GM21528 (cell line): ENCODE measurements at regions not wholly inside any gene's neighbourhood (a gene's known extent, or its start where the extent isn't known, plus 50 kb on each side); places are given as distances from the start of the nearest gene placed in this dataset.
"Not testable (repeated sequence)": the region's sequence is repeated elsewhere in the genome, so short reads cannot be mapped to it uniquely, and the experiment has no call there.

Experiments
- ATAC-seq: cut with Tn5 transposase; IDR thresholded peaks from one replicate; pipeline ENCODE4 v1.9.1; 2021; ENCODE audit warnings: mild to moderate bottlenecking, moderate library complexity; ENCODE audit not compliant: unreplicated experiment, low FRiP score

DNA sequence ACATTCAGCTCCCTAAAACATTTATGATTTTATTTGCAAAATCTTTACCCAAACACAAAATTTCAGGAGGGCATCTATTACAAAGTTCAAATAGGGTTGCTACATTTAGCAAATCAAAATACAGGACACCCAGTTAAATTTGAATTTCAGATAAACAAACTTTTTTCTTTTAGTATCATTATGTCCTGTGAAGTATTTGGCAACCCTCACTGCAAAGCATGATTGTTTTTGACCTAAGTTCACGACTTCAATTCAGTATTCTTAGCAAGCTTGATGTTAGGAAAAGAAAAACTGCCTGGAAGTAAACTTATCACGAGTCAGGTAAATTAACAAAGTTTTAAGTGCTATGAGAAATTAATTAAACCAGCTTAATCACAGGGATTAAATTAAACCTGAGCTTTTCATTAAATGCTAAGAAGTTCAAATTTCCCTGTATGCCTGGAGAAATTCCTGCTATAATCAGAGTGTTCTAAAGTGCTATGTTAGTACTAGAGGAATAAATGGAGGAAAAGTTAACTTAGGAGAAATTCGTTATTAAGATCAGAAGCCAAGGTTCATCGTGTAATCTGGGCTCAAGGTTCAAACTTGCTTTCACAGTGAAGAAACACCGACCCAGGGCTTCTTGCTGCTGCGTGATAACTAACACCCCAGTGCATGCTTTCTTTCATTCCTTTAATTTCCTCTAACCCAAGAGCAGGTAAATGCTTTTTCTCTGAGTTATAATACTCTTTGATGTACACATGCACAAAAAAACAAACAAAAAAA, 298.1 kb downstream of the FOXO1 start:
- ATAC-seq: no peak

DNA sequence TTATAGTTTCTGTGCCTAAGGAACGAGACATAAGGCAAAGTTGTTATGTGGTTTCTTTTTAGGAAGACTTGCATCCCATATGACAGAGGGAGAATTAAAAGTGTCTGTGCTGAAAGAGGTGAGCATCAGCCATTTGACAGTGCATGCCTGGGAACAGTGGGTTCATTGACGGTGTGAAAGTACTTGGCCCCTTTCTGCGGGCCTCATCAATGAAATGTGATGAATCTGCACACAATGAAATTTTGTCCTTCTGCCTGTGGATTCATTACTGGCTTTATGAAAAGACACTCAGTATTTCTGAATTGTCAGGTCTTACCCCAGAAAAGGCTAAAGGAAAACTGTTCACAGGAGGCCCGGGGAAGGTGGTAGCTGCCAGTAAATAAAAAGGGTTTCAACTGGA, 295.8 kb downstream of the FOXO1 start:
- no peak for ATAC-seq

DNA sequence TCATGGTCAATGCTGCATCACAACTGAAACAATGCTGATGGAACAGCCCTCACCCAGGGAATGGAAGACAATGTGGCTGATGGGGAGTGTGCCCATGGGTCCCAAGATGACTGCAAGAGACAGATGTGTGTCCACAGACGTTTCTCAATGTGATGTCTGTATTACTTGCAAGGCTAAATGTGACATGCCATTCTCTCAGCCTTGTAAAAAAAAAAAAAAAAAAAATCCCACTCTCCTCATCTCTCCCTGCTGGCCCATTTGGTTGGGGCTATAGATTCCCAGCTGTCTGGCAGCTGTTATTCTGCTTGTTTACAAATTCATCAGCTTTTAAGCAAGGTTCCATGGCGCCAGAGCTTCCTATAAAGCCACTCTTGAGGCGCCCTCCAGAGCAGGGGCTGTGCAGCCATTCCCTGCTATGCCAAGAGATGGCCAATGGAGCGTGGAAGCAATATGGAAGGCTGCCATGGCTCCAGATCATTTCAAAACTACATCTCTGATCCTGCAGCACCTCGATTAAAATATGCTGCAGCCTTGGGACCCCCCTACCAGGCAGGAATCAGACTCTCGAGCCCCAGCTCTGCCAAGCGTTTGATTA, 294.8 kb downstream of the FOXO1 start:
- no peak for ATAC-seq

DNA sequence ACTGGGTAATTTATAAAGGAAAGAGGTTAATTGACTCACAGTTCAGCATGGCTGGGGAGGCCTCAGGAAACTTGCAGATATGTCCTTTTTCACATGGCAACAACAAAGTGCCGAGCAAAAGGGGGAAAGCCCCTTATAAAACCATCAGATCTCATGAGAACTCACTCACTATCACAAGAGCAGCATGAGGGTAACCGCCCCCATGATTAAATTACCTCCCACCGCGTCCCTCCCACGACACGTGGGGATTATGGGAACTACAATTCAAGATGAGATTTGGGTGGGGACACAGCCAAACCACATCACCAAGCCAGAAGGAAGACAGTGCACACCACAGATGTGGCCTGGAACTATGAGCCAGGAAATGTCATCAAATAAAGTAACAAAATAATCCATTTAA, 292.8 kb downstream of the FOXO1 start:
- not testable (repeated sequence) for ATAC-seq

DNA sequence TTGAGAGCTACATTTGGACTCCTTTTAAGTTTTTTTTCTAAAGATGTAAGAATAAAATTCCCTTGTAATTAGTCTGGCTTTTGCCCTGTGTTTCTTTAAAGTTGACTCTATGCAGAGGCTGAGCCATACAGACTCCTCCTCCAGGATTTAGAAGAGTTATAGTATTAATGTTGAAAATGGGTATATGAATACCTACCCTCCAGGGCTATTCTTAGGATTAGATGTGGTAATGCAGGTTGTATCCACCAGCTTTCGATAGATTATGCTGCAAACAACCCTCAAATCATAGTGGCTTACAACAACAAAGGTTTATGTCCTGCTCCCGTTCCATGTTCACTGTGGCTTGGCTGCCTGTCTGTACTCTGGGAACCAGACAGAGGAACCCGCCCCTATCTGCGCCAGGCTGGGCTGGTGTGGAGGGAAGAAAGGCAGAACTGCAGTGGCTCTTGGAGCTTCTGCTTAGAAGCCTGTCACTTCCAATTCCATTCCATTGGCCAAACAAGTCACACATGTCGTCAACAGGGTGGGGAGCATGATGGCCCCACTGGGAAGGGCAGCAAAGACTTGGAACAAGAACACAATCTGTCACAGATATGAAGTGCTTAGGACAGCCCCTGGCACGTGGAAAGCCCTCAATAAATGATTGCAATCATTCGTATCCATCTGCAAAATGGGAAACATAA, 290.8 kb downstream of the FOXO1 start:
- no peak for ATAC-seq

DNA sequence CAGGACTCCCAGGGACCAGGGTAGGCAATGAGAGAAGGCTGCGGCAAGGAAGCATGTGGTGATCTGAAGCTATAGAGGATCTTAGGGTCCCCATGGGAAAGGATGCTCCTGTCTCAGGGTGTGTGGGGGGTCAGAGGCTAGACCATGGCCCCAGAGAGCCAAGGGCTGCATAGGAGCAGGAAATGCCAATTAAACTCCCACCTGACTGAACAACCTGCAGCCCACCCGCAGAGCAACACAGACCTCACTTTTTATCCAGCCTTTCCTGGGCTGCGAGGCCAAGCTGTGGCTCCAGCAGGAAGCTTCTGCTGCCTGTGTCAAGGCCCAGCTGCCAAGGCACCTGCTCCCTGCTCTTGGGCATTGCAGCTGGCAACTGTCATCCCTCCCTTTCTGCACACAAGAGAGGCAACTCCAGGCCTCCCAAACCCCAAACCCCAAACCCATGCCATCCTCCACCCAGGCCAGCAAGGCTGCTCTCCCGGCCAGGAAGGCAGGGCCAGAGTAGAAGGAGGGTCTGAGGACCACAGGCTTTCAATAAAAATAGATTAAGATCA, 290.1 kb downstream of the FOXO1 start:
- ATAC-seq: no peak

DNA sequence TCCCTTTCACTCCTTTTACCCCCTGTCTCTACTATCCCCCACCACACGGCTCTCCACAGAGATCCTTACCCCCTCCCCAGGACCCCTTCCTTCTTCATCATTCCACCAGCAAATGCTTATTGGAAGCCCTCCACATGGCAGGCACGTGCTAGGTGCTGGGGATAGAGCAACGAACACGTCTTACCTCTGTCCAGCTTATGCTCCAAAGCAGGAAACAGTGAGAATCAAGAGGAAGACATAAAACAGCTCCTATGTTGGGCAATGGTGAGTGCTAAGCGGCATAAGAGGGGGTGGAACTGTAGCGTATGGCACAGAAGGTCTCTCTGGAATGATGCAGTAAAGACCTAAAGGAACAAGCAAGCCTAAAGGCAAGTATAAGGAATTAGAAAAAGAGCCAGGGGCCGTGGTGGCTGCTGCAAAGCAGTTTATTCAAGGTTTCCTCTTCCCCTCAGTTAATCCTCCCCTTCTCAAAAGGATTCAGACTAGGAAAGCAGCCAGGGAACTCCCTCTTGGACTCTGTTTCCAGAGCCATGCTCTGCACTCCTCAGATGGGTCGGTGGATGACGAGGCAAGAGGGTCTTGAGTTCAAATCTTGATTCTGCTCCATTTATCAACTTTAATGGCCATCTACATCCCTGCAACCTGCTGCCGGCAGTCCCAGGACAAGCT, 289.4 kb downstream of the FOXO1 start:
- ATAC-seq: no peak

DNA sequence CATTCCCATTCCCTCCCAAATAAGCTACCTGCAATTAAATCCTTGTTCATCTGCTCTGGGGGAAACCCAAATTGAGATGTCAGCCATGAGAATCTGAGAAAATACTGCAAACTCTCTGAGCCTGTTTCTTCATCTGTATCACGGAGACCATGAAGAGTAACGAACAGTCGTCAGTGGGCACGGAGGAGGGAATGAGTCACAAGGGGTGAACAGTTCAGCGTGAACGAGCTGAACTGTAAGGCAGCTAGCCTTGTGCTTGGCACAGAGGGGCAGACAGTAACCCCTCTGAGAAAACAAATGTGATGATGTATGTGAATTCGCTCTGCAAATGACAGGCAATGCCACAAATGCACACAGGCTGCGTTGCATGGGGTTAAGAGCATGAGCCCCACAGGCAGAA, 288.7 kb downstream of the FOXO1 start:
- no peak for ATAC-seq

DNA sequence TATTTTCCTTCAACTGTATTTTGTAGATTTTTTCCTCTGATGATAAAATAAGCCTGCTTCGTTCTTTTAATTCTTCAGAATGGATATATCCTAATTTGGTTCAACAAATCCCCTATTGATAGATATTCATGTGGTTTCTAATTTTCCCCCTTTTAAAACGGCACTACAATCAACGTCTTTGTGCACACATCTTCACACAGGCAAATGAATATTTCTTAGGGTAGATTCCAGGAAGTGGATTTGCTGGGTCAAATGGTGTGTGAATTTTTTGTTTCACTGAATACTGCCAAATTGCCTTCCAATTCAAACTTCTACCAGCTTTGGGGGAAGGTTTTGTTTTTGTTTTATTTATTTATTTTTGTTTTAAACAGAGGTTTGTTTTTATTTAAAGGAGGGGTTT, 287.2 kb downstream of the FOXO1 start:
- no peak for ATAC-seq

DNA sequence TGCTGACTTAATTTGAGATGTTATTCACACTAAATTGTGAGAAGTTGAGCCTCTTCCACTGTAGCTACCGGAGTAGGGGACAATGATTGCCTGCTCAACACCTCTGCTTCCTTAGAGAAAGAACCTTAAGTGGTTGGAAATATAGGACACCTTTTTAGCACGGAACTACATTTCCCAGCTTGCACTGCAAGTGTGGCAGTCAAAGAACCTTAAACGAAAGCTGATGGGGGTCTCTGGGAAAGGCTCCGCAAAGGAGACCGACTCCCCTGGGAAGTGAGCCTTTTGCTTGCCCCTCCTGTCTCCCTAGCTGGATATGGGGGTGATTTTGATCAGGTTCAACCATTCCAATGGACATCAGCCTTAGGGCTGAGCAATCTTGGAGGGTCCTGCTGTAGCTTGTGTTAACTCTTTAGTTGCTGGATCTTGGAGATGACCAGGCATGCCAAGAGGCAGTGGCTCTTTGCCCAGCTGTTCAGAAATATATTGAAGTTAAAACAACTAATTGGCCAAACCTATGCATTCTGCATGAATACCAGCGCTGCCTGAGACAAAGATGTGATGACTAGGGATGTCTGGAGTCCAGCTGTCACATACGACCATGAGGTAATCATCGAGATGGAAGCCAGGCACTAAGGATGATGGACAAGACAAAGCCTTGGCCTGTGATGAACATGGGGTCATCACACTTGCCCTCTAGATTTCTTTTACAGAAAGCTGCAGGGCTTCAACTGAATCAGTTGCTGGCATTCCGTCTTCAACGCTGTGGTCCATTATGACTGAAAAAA, 286.5 kb downstream of the FOXO1 start:
- ATAC-seq: no peak

DNA sequence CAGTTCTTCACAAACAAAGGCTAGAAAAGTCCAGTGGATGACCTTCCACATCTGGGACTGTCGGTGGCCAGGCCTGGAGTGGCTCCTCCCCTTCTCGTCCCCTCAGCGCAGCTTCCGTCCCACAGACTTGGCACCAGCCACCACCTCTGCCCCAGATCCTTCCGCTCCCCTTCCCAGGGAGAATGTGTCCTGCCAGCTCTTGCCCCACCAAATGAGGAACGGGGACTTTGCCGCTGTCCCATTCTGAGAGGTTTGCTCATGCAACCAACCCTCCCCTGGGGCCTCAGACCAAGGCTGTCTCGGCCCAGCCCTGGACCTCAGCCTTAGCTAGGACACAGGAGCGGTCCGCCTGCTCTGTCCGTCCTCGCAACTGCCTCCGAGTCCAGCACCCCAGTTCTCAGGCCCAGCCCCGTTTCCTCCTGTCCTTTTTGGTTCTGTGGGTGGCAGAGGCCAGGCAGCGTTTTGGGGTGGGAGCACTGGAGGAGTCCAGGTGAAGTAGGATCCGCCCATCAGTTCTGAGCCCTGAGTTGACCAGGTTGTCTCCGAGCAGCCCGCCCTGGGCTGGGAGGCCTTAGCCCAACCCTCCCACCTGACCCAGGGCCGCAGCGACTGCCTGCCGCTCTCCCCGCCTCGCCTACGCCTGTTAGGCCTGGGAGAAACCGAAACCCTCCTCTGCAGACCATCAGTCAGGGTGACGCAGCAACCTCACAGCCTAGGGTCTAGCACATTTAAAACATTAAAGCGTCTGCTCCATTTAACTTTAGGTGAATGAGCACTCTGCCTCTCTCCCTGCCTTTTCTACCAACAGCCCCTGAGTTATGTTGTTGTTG, 284.3 kb downstream of the FOXO1 start:
- ATAC-seq: no peak

DNA sequence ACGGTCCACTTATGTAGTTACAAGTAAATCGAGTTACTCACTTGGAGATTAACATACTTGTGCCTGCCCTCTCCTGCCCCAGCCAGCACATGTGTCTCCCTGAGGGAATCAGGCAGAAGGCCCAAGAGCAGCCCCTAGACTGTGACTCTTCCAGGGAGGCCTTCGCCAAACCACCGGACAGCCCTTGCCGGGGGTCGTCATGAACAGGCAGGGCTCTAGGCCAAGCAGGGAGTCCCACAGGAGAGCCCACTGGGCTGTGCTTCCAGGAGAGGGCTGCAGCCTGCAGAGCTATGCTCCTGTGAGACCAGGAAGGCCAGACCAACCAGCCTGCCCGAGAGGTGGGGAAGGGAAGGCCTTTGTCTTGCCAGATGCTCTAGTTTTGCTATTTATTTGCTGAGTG, 283.3 kb downstream of the FOXO1 start:
- ATAC-seq: no peak

DNA sequence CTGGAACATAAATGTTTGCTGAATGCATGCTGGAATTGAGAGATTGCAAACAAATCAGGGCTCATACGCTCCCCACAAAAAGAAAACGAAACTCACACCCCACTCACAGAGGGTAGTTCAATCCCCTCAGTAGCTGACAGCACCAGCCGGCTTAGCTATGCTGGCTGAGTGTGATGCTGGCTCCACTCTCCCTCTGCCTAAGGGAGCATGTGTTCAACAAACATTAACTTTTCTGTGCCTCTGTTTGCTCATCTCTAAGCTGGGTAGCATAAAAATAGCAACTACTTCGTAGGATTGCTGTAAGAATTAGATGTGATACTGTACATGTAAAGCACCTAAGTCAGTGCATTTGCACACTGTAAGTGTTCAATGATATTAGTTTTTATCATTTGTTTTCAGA, 282.6 kb downstream of the FOXO1 start:
- ATAC-seq: no peak

DNA sequence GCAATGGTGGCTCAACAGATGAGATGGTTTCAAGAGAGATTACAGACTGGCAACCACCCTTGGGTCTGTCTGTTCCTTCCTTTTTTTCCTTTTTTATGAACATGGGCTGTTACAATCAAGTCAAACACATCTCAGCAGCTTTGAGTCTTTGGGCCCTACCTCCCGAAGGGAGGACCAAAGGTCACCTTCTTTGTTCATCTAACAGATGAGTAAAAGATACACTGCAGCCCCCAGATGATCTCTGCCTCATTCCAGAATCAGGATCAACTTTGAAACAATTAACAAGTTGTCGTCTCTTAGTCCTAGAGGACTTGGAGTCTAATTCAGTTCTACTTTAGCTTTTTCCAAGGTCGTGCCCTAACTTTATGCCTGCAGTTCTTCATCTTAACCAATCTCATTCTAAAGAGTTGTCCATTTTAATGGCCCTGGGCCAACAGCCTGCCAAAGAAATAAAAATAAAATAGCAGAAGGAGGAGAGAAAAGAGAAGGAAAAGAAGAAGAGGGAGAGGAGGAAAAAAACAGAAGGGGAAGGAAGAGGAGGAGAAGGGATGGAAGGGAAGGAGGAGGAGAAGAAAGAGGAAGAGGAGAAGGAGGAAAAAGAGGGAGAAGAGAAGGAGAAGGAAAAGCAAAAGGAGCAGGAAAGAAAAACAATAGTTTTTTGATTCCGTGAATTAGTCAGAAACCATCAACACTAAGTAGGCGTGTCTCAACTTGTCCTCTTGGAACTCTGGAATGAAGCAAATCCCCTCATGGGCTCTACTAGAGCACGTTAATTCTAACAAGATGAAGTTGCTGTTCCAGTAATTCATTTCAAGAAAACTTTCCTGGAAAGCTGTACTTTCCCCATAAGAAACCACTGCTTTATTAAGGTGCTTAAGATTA, 281.2 kb downstream of the FOXO1 start:
- no peak for ATAC-seq

DNA sequence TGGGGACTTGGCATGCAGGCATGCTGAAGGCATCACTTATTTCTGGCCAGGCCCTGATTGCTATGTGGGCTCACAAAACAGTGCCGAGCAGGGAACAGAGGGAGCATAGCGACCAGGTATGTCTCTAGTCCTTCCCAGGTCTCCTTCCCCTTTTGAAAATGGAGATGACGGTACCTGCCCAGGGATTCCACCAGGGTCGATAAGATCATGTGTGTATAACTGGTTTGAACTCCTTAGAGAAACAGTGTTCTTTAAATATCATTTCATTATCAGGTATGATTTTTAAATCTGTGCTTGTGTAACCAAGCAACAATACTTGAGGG, 280.6 kb downstream of the FOXO1 start:
- no peak for ATAC-seq

DNA sequence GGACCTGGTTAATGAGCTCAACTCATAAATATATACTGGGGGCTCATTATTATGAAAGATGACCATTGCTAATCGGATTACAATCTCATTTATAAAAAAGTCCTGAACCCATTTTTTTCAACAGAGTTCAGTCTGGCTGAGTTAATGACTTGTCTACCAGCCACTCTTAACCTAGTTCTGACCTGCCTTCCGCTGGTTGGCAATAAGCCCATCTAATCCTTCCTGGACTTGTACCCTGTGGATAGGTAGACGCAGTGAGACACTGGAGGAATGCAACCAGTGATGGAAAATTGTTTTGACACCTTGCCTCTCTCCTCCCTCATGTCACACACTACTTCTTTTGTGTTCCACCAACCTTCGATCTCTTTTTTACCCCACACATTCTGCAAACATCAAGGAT, 279.9 kb downstream of the FOXO1 start:
- ATAC-seq: no peak

DNA sequence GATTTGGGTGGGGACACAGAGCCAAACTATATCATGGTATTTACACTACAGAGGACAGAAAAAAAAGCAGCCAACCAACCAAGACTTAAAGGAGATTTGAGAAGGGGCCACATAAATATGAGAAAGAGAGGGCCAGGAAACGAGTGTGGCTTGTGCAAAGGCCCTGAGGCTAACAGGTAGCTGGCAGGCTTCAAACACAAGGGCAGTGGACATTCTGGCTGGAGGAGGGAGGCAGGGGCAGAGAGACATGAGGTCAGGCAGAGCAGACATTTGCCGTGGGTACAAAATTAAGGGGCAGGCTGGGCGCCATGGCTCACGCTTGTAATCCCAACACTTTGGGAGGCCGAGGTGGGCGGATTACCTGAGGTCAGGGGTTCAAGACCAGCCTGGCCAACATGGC, 278.7 kb downstream of the FOXO1 start:
- ATAC-seq: no peak

DNA sequence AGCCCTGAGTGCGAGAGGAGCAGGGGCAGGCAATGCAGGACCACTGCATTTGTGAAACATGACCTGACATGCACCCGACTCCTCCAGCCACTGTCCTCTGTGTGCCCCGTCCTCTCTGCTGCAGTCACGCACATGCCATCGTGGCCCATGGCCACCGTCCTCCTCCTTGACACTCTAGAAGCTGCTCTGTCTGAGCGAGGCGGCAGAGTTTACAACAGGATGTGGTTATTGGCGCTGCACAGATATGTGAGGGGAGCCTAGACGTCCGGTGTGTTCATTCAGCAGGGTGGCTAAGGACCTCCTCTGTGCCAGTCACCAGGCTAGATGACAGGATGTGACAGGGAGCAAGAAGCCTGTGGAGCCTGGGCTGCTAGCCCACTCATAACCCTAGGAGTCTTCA, 277.8 kb downstream of the FOXO1 start:
- ATAC-seq: peak; percentile 98
